ENCODE measurements at regions not wholly inside any gene's neighbourhood (a gene's known extent, or its start where the extent isn't known, plus 50 kb on each side); places are given as distances from the start of the nearest gene placed in this dataset.
A peak's percentile ranks its signal among the peaks of the same experiment; 100 is the strongest.

GRCh38 chr9:105173826-105174225, 70.6 kb upstream of the SLC44A1 start:
- peak in 1 of 10 donors; percentile 63 for DNase-seq
- intact Hi-C loops (cut with DNase I) = no loop called here

DNA sequence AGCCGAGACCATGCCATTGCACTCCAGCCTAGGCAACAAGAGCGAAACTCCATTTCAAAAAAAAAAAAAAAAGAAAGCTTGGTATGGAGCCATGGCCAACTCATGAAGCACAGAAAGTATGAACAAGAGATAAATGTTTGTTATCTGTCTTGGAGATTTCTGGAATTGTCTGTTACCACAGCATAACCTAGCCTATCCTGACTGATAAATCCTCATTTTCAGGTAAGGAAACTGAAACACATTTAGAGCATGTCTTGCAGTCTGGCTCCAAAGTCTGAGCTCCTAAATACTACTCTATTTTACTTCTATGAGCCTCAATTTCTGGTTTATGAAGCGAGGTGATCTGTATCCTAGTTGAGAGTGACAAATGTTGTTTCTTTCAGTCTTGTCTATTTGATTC, 68.3 kb upstream of the SLC44A1 start:
- no peak for DNase-seq

GRCh38 chr9:105178076-105178475, 66.4 kb upstream of the SLC44A1 start:
- intact Hi-C loops (cut with DNase I) = no loop called here
- DNase-seq = peak in 2 of 10 donors; percentile 13 to 20

More for the DNA sequence above, 68.3 kb upstream of the SLC44A1 start:
- intact Hi-C loops (cut with DNase I) = no loop called here

GRCh38 chr9:105187781-105188180, 56.7 kb upstream of the SLC44A1 start:
- no peak for DNase-seq
- intact Hi-C loops (cut with DNase I) = no loop called here

DNA sequence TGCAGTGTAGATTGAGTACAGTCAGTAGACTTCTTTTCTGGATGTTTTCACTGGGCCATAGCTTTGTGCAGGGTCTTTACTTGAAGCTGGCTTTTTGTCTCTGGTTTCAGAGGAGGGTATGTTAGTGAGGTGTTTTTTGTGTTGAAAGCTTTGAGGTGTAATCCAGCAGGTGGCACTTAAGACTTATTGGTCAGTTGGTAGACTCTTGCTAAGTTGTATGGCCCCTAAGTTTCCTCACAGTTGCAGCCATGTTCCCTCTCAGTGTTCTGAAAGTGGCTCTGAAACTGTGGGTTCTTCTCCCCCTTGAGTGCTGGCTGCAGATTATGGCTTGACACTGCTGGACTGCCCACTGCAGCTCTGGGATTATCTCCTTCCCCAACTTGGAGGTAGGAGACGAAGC, 55.7 kb upstream of the SLC44A1 start:
- intact Hi-C loops (cut with DNase I) = no loop called here
- DNase-seq = no peak

GRCh38 chr9:105191508-105192121, 52.8 kb upstream of the SLC44A1 start:
- DNase-seq = no peak
- intact Hi-C loops (cut with DNase I) = no loop called here

- DNase-seq = no peak
- intact Hi-C loops (cut with DNase I) = no loop called here
Observed at GRCh38 chr9:105193560-105193959, 50.9 kb upstream of the SLC44A1 start.

GRCh38 chr9:105194234-105194633, 50.2 kb upstream of the SLC44A1 start:
- intact Hi-C loops (cut with DNase I) = no loop called here
- DNase-seq = no peak
